K562 (cell line): ENCODE measurements at regions not wholly inside any gene's neighbourhood (a gene's known extent, or its start where the extent isn't known, plus 50 kb on each side); places are given as distances from the start of the nearest gene placed in this dataset.

ENCODE experiments used
- ATAC-seq: fragments of 200-7000 bp; cut with Tn5 transposase; 3 replicates; pipeline ENCODE4 v1.9.1; 2020; ENCODE audit warnings: moderate library complexity
- BruUV-seq: library from RNA; stranded (reverse); fragments of 400-500 nt; replicated peaks from 2 replicates; lab custom pipeline; 2021; lab: Mats Ljungman, UMichigan
- CTCF ChIA-PET: fragments of 300-600 bp; formaldehyde crosslinking; extraction: SDS; loops from one replicate; lab custom pipeline; 2021; ENCODE audit warnings: low intra/inter-chr PET ratio; lab: Yijun Ruan, JAX
- POLR2A ChIA-PET: fragments of 300-600, 350-650 bp; sonication (Branson Sonifier 250); formaldehyde crosslinking; extraction: SDS; loops from one replicate; lab custom pipeline; 2021; ENCODE audit warnings: antibody characterized with exemption, inconsistent platforms; lab: Yijun Ruan, JAX
- DNase-seq, 4 experiments: peaks; one replicate each; pipeline versions ENCODE4 v3.0.0 to v3.0.0-alpha.2; 2011 to 2018; ENCODE audit warnings: low spot score in 3 of 4, mixed read lengths in 3 of 4; ENCODE audit errors: extremely low read depth in 1 of 4
- FAIRE-seq: peaks from 2 replicates; lab custom pipeline; 2011; peaks lifted over from hg19 to GRCh38; lab: Jason Lieb, UNC
- H2AFZ ChIP-seq: 2 replicates; pipeline ENCODE4 v1.6.0; 2011; ENCODE audit warnings: low read depth, low read length, control low read depth, inconsistent platforms
- H3K27ac ChIP-seq: fragments of 200-600 bp; 3 replicates; pipeline ENCODE4 v1.8.0; 2011; ENCODE audit warnings: low read depth, mild to moderate bottlenecking, control low read depth, inconsistent platforms, low read length, moderate library complexity, mixed read lengths; ENCODE audit errors: extremely low read depth
- H3K27me3 ChIP-seq, 2 experiments: fragments of 300-600 bp in 1 of 2; 2 replicates in 1 of 2; 3 replicates in 1 of 2; pipeline versions ENCODE4 v1.6.0 to v1.8.0; 2011; ENCODE audit warnings: inconsistent platforms in 2 of 2, low read length in 2 of 2, mild to moderate bottlenecking in 1 of 2, mixed read lengths in 1 of 2, moderate library complexity in 1 of 2; ENCODE audit not compliant: control insufficient read depth in 2 of 2, insufficient read depth in 2 of 2
- H3K36me3 ChIP-seq: fragments of 300-600 bp; 3 replicates; pipeline ENCODE4 v1.8.0; 2011; ENCODE audit warnings: mild to moderate bottlenecking, low read length, inconsistent platforms; ENCODE audit not compliant: control insufficient read depth, insufficient read depth
- H3K4me1 ChIP-seq, 2 experiments: fragments of 200-600 bp in 1 of 2; replicated peaks in 1 of 2; 2 replicates in 1 of 2; 3 replicates in 1 of 2; pipeline versions ENCODE4 v1.5.1 to v1.8.0; 2011; ENCODE audit warnings: inconsistent platforms in 2 of 2, low read length in 2 of 2, mild to moderate bottlenecking in 1 of 2, mixed read lengths in 1 of 2, moderate library complexity in 1 of 2; ENCODE audit not compliant: control insufficient read depth in 2 of 2, insufficient read depth in 2 of 2
- H3K4me2 ChIP-seq: 2 replicates; pipeline ENCODE4 v1.6.1; 2011; ENCODE audit warnings: low read length, control low read depth, inconsistent platforms, mixed read lengths; ENCODE audit not compliant: insufficient read depth
- H3K4me3 ChIP-seq: fragments of 200-600 bp; sonication (generic), shearing (Covaris generic); 2 replicates; pipeline ENCODE4 v1.5.1; 2016; ENCODE audit warnings: control low read depth, inconsistent platforms
- H3K79me2 ChIP-seq: fragments of 200-600 bp; 3 replicates; pipeline ENCODE4 v1.8.0; 2011; ENCODE audit warnings: low read length, inconsistent platforms; ENCODE audit not compliant: control insufficient read depth, insufficient read depth
- H3K9ac ChIP-seq, 2 experiments: 2 replicates each; pipeline versions ENCODE4 v1.6.0 to v1.6.1; 2011; ENCODE audit warnings: low read depth in 2 of 2, low read length in 2 of 2, control low read depth in 1 of 2, inconsistent platforms in 1 of 2, mild to moderate bottlenecking in 1 of 2, mixed read lengths in 1 of 2; ENCODE audit not compliant: insufficient read depth in 1 of 2
- H3K9me1 ChIP-seq: one replicate; pipeline ENCODE4 v1.6.0; 2011; ENCODE audit warnings: inconsistent platforms, mild to moderate bottlenecking, low read length, moderate library complexity; ENCODE audit not compliant: control insufficient read depth, insufficient read depth
- H3K9me3 ChIP-seq: replicated peaks from 2 replicates; pipeline ENCODE4 v1.5.1; 2011; ENCODE audit warnings: low read depth, low read length, inconsistent platforms; ENCODE audit not compliant: control insufficient read depth, insufficient read depth
- H4K20me1 ChIP-seq: replicated peaks from 2 replicates; pipeline ENCODE4 v1.6.1; 2011; ENCODE audit warnings: low read length, inconsistent platforms, mixed read lengths; ENCODE audit not compliant: control insufficient read depth, insufficient read depth
- GATA2 ChIP-seq: sonication (generic); formaldehyde crosslinking; IDR thresholded peaks from 2 replicates; pipeline ENCODE4 v1.4.0; 2020; ENCODE audit warnings: mild to moderate bottlenecking, missing genetic modification reagents
- NCOR1 ChIP-seq: fragments of 450-650 bp; IDR thresholded peaks from 2 replicates; pipeline ENCODE4 v1.6.1; 2016; ENCODE audit warnings: mild to moderate bottlenecking, moderate library complexity
- PTRF ChIP-seq: fragments of 450-650 bp; IDR thresholded peaks from 2 replicates; pipeline ENCODE4 v1.6.1; 2016; ENCODE audit warnings: mild to moderate bottlenecking, missing genetic modification characterization, missing compliant biosample characterization
- ZC3H4 ChIP-seq: sonication (generic); formaldehyde crosslinking; IDR thresholded peaks from 2 replicates; pipeline ENCODE4 v1.9.0; 2021; ENCODE audit warnings: missing genetic modification reagents, borderline replicate concordance
- ZNF124 ChIP-seq: sonication (generic); formaldehyde crosslinking; IDR thresholded peaks from 2 replicates; pipeline ENCODE4 v1.8.1; 2022; ENCODE audit warnings: missing genetic modification reagents
- ZNF282 ChIP-seq: sonication (generic); formaldehyde crosslinking; IDR thresholded peaks from 2 replicates; pipeline ENCODE4 v1.8.1; 2023; ENCODE audit warnings: missing genetic modification reagents
- WGBS: fragments of 100-300 bp; shearing (Covaris generic); methylation state at CpG from one replicate; pipeline ENCODE4 v1.1.6; 2016; ENCODE audit warnings: low coverage, mixed read lengths; ENCODE audit not compliant: insufficient coverage; ENCODE audit errors: missing lambda C conversion rate; 5-methylcytosine and 5-hydroxymethylcytosine counted together
- in situ Hi-C: fragments of 300-500 bp; cut with MboI; formaldehyde crosslinking; loops from 4 replicates; pipeline ENCODE4 v1.15.0; 2018; ENCODE audit warnings: inconsistent platforms, mixed read lengths
- intact Hi-C: fragments of 100-400 bp; cut with micrococcal nuclease; formaldehyde crosslinking; loops from 2 replicates; pipeline ENCODE4 v1.14.2; 2022
- TF ChIP-seq, protein P1 (sequence below): fragments of 450-650 bp; IDR thresholded peaks from 2 replicates; pipeline ENCODE4 v1.6.1; 2016; ENCODE audit warnings: mild to moderate bottlenecking, moderate library complexity
- TF ChIP-seq, protein P2 (sequence below), 2 experiments: IDR thresholded peaks; 2 replicates each; pipeline ENCODE4 v1.6.1; 2012; ENCODE audit warnings: improper control_type of control experiment in 2 of 2, low read depth in 2 of 2, low read length in 2 of 2, borderline replicate concordance in 1 of 2

GRCh38 chr6:53205778-53206177, 57.1 kb upstream of the GCM1 start (continued):
- no peak for TF ChIP-seq ZNF124 (CRISPR knock-in tag)

DNA sequence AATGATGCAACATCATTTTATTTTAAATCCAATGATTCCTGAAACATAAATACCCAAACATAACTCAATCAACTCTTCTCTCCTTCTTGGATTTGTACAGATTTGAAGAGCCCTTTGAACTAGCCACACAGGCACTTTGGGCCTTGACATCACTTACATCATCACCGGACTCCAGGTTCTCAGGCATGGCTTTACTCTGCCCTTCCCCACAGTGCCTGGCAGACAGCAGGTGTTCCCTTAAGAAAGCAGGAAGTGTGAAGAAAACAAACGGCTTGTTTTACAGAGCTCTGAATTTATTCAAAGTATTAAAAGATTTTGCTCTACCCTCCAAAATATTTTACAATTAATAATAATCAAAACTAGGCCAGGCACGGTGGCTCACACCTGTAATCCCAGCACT, 54.8 kb upstream of the GCM1 start:
- no peak for ATAC-seq
- 19% methylated on average over 3 of the region's 3 CpGs for WGBS
- no TSS peak for BruUV-seq
- no peaks in the 10 kb centered on the region for H3K36me3 ChIP-seq
- H4K20me1 ChIP-seq: no peaks in the 10 kb centered on the region
- H3K4me3 ChIP-seq: no peak overlapping the region
- peaks cover 0 to 11% of the 10 kb centered on the region in 2 experiments; a peak in 3 of 5 replicates for H3K27me3 ChIP-seq
- H2AFZ ChIP-seq: no peak overlapping the region
- H3K9ac ChIP-seq: no peak overlapping the region
- ChIA-PET POLR2A (no interaction called here), CTCF (no interaction called here)
- in situ Hi-C loops (no loop called here), intact Hi-C loops (no loop called here)
- H3K9me3 ChIP-seq: no peaks in the 10 kb centered on the region
- H3K4me2 ChIP-seq: no peak overlapping the region
- H3K79me2 ChIP-seq: no peaks in the 10 kb centered on the region
- no peaks in the 10 kb centered on the region; a peak in 1 of 5 replicates for H3K4me1 ChIP-seq
- no peak for DNase-seq
- FAIRE-seq: no peak
- no peak overlapping the region for H3K27ac ChIP-seq
- H3K9me1 ChIP-seq: no peaks in the 10 kb centered on the region
- TF ChIP-seq ZNF282 (CRISPR knock-in tag) (no peak), ZC3H4 (CRISPR knock-in tag) (no peak), NCOR1 (no peak), GATA2 (CRISPR knock-in tag) (no peak), PTRF (tag) (no peak)
- TF ChIP-seq, protein P1, sequence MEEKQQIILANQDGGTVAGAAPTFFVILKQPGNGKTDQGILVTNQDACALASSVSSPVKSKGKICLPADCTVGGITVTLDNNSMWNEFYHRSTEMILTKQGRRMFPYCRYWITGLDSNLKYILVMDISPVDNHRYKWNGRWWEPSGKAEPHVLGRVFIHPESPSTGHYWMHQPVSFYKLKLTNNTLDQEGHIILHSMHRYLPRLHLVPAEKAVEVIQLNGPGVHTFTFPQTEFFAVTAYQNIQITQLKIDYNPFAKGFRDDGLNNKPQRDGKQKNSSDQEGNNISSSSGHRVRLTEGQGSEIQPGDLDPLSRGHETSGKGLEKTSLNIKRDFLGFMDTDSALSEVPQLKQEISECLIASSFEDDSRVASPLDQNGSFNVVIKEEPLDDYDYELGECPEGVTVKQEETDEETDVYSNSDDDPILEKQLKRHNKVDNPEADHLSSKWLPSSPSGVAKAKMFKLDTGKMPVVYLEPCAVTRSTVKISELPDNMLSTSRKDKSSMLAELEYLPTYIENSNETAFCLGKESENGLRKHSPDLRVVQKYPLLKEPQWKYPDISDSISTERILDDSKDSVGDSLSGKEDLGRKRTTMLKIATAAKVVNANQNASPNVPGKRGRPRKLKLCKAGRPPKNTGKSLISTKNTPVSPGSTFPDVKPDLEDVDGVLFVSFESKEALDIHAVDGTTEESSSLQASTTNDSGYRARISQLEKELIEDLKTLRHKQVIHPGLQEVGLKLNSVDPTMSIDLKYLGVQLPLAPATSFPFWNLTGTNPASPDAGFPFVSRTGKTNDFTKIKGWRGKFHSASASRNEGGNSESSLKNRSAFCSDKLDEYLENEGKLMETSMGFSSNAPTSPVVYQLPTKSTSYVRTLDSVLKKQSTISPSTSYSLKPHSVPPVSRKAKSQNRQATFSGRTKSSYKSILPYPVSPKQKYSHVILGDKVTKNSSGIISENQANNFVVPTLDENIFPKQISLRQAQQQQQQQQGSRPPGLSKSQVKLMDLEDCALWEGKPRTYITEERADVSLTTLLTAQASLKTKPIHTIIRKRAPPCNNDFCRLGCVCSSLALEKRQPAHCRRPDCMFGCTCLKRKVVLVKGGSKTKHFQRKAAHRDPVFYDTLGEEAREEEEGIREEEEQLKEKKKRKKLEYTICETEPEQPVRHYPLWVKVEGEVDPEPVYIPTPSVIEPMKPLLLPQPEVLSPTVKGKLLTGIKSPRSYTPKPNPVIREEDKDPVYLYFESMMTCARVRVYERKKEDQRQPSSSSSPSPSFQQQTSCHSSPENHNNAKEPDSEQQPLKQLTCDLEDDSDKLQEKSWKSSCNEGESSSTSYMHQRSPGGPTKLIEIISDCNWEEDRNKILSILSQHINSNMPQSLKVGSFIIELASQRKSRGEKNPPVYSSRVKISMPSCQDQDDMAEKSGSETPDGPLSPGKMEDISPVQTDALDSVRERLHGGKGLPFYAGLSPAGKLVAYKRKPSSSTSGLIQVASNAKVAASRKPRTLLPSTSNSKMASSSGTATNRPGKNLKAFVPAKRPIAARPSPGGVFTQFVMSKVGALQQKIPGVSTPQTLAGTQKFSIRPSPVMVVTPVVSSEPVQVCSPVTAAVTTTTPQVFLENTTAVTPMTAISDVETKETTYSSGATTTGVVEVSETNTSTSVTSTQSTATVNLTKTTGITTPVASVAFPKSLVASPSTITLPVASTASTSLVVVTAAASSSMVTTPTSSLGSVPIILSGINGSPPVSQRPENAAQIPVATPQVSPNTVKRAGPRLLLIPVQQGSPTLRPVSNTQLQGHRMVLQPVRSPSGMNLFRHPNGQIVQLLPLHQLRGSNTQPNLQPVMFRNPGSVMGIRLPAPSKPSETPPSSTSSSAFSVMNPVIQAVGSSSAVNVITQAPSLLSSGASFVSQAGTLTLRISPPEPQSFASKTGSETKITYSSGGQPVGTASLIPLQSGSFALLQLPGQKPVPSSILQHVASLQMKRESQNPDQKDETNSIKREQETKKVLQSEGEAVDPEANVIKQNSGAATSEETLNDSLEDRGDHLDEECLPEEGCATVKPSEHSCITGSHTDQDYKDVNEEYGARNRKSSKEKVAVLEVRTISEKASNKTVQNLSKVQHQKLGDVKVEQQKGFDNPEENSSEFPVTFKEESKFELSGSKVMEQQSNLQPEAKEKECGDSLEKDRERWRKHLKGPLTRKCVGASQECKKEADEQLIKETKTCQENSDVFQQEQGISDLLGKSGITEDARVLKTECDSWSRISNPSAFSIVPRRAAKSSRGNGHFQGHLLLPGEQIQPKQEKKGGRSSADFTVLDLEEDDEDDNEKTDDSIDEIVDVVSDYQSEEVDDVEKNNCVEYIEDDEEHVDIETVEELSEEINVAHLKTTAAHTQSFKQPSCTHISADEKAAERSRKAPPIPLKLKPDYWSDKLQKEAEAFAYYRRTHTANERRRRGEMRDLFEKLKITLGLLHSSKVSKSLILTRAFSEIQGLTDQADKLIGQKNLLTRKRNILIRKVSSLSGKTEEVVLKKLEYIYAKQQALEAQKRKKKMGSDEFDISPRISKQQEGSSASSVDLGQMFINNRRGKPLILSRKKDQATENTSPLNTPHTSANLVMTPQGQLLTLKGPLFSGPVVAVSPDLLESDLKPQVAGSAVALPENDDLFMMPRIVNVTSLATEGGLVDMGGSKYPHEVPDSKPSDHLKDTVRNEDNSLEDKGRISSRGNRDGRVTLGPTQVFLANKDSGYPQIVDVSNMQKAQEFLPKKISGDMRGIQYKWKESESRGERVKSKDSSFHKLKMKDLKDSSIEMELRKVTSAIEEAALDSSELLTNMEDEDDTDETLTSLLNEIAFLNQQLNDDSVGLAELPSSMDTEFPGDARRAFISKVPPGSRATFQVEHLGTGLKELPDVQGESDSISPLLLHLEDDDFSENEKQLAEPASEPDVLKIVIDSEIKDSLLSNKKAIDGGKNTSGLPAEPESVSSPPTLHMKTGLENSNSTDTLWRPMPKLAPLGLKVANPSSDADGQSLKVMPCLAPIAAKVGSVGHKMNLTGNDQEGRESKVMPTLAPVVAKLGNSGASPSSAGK: no peak
- TF ChIP-seq, protein P2, sequence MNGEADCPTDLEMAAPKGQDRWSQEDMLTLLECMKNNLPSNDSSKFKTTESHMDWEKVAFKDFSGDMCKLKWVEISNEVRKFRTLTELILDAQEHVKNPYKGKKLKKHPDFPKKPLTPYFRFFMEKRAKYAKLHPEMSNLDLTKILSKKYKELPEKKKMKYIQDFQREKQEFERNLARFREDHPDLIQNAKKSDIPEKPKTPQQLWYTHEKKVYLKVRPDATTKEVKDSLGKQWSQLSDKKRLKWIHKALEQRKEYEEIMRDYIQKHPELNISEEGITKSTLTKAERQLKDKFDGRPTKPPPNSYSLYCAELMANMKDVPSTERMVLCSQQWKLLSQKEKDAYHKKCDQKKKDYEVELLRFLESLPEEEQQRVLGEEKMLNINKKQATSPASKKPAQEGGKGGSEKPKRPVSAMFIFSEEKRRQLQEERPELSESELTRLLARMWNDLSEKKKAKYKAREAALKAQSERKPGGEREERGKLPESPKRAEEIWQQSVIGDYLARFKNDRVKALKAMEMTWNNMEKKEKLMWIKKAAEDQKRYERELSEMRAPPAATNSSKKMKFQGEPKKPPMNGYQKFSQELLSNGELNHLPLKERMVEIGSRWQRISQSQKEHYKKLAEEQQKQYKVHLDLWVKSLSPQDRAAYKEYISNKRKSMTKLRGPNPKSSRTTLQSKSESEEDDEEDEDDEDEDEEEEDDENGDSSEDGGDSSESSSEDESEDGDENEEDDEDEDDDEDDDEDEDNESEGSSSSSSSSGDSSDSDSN (IDR thresholded peaks at IDR 0.05; ENCODE audit: borderline replicate concordance in 1 of 2, low read depth in 2 of 2, low read length in 2 of 2): no peak
